Stomach (tissue), 4 donors: ENCODE measurements at regions not wholly inside any gene's neighbourhood (a gene's known extent, or its start where the extent isn't known, plus 50 kb on each side); places are given as distances from the start of the nearest gene placed in this dataset.
A peak's percentile ranks its signal among the peaks of the same experiment; 100 is the strongest.

Experiments
- EP300 ChIP-seq: sonication (generic); formaldehyde crosslinking; IDR thresholded peaks from one replicate; pipeline ENCODE4 v1.6.1; 2017; ENCODE audit warnings: antibody characterized with exemption
- POLR2A ChIP-seq, 4 donors: fragments of 450-650 bp; IDR thresholded peaks; one replicate each; pipeline ENCODE4 v1.6.1; 2016; ENCODE audit warnings: antibody characterized with exemption in 4 of 4, control low read depth in 2 of 4, mild to moderate bottlenecking in 1 of 4, moderate library complexity in 1 of 4
- POLR2AphosphoS5 ChIP-seq, 3 donors: sonication (generic); formaldehyde crosslinking; IDR thresholded peaks; one replicate each; pipeline ENCODE4 v1.6.1; 2016; ENCODE audit warnings: antibody characterized with exemption in 3 of 3
- TF ChIP-seq, protein P1 (sequence below), 7 experiments: fragments of 450-650 bp in 4 of 7; fragments of 200-600 bp in 3 of 7; sonication (generic) in 3 of 7; IDR thresholded peaks; one replicate each; pipeline ENCODE4 v1.5.1; 2016 to 2019; ENCODE audit warnings: antibody characterized with exemption in 7 of 7, control low read depth in 2 of 7, mild to moderate bottlenecking in 1 of 7

DNA sequence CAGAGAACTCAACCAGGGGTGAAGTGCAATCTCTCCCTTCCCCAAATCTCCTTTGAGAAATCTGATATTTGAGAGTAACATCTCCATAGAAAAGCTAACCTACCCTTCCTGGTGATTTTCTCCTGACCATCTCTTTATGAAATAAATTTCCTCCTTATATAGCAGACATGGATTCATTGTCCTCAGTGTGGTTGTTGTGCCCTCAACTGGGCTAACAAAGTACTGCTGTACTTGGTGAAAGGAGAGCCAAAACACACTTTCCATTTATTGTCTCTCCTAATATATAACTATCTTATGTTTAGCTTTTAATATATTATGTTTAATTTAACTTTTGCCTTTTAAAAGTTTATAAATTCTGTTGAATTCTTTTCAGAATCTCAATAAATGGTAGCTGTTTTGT is 65.1 kb upstream of the SLCO1B1 start:
- TF ChIP-seq, protein P1, sequence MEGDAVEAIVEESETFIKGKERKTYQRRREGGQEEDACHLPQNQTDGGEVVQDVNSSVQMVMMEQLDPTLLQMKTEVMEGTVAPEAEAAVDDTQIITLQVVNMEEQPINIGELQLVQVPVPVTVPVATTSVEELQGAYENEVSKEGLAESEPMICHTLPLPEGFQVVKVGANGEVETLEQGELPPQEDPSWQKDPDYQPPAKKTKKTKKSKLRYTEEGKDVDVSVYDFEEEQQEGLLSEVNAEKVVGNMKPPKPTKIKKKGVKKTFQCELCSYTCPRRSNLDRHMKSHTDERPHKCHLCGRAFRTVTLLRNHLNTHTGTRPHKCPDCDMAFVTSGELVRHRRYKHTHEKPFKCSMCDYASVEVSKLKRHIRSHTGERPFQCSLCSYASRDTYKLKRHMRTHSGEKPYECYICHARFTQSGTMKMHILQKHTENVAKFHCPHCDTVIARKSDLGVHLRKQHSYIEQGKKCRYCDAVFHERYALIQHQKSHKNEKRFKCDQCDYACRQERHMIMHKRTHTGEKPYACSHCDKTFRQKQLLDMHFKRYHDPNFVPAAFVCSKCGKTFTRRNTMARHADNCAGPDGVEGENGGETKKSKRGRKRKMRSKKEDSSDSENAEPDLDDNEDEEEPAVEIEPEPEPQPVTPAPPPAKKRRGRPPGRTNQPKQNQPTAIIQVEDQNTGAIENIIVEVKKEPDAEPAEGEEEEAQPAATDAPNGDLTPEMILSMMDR (IDR thresholded peaks at IDR 0.05): peak in 3 of 7 experiments; percentile 14 to 28 (median 25)
- TF ChIP-seq POLR2AphosphoS5 (IDR thresholded peaks at IDR 0.05) (no peak), EP300 (no peak), POLR2A (IDR thresholded peaks at IDR 0.05) (no peak)
